HG03108 (cell line): ENCODE measurements at regions not wholly inside any gene's neighbourhood (a gene's known extent, or its start where the extent isn't known, plus 50 kb on each side); places are given as distances from the start of the nearest gene placed in this dataset.
"Not testable (repeated sequence)": the region's sequence is repeated elsewhere in the genome, so short reads cannot be mapped to it uniquely, and the experiment has no call there.

Experiments
- ATAC-seq: cut with Tn5 transposase; IDR thresholded peaks from one replicate; pipeline ENCODE4 v1.9.1; 2021; ENCODE audit warnings: moderate library complexity; ENCODE audit not compliant: unreplicated experiment

DNA sequence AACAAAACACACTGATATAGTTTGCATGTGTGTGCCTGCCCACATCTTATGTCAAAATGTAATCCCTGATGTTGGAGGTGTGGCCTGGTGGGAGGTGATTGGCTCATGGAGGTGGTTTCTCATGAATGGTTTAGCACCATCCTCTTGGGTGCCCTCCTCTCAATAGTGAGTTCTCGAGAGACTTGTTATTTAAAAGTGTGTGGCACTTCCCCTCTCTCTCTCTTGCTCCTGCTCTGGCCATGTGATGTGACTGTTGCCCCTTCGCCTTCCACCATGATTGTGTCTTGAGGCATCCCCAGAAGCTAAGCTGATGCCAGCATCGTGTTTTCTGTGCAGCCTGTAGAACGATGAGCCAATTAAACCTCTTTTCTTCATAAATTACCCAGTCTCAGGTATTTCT, 454.1 kb upstream of the DCN start:
- no peak for ATAC-seq

DNA sequence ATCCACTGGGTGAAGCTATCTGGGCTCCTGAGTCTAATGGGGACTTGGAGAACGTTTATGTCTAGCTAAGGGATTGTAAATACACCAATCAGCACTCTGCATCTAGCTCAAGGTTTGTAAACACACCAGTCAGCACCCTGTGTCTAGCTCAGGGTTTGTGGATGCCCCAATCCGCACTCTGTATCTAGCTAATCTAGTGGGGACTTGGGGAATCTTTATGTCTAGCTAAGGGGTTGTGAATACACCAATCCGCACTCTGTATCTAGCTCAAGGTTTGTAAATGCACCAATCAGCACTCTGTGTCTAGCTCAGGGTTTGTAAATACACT, 451.7 kb upstream of the DCN start:
- ATAC-seq = not testable (repeated sequence)

DNA sequence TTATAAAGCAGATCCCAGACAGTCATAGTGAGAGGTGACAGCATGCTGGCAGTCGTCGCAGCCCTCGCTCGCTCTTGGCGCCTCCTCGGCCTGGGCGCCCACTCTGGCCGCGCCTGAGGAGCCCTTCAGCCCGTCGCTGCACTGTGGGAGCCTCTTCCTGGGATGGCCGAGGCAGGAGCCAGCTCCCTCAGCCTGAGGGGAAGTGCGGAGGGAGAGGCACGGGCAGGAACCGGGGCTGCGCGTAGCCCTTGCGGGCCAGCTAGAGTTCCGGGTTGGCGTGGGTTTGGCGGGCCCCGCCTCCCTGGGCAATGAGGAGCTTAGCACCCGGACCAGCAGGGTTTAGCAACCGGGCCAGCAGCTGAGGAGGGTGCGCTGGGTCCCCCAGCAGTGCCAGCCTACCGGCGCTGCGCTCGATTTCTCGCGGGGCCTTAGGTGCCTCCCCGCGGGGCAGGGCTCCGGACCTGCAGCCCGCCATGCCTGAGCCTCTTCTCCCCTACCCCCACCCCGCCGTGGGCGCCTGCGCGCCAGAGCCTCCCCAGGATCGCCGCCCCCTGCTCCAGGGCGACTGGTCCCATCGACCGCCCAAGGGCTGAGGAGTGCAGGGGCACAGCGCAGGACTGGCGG, 451.2 kb upstream of the DCN start:
- ATAC-seq = no peak

DNA sequence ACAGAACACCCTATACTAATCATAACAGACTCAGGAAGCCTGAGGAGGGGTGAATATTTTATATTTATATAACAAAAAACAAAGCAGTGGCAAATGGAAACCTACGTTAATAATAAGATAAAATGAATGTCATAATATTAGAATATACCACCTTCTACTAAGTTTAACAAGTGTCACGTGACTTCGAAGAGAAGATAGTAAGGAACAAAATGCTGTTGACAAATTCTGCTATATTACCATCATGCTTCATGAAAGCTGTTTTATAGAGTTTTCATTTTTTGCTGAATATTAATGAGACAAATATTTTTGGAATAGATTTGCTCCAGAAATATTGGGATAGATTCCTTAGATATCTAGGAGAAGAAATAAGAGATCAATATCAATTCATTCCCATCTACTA, 450.6 kb upstream of the DCN start:
- no peak for ATAC-seq

GRCh38 chr12:91632042-91632786, 449.6 kb upstream of the DCN start:
- ATAC-seq = no peak

DNA sequence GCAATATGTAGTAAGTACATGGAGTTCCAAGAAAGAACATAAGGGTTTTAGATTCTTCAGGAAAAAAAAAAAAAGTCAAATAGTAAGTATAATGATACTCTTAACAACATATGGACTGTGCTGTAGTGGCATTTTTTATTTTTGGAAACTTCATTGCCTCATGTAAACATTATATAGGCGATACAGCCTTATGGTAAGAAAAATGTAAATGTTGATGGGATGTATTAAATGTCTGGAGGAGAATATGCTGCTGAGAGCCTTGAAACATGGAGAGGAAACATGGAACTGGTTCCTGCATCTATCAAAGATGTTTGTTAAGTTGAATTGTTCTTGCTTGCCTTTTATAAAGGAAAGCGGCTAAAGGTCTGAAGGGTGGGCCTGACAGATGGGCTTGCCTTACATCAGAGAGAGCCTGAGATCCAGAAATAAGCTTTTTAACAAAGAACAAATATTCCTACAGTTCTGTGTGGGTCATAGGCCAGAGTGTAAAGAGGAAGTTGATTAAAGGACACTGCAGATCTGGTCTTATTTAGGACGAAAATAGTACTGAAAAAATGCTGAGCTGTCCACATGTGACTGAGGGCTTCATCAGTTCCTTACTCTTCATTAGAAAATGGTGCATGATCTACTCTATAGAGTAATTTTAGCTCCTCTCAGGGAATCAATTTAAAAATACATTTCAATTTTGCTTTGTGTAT, 448.1 kb upstream of the DCN start:
- no peak for ATAC-seq

GRCh38 chr12:91630083-91630482, 447.5 kb upstream of the DCN start:
- ATAC-seq = no peak

GRCh38 chr12:91629440-91629839, 446.8 kb upstream of the DCN start:
- no peak for ATAC-seq

DNA sequence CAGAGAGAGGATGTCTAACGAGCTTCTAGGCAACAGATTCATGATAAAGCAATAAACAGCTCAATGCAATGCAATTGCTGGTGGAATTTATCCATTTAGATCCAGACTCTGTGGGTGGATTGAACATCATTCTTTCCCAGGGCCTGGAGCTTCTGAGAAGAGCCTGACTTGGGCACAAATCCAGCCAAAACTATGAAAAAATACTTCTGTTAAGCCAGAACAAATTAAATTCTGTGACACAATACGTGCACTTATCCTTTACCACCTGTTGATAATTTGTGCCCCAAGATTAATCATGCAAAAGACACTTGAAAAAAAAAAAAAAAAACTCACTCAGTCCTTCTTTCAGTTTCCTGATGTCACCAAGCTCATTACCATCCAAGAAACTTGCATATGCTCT, 446.0 kb upstream of the DCN start:
- ATAC-seq = no peak

DNA sequence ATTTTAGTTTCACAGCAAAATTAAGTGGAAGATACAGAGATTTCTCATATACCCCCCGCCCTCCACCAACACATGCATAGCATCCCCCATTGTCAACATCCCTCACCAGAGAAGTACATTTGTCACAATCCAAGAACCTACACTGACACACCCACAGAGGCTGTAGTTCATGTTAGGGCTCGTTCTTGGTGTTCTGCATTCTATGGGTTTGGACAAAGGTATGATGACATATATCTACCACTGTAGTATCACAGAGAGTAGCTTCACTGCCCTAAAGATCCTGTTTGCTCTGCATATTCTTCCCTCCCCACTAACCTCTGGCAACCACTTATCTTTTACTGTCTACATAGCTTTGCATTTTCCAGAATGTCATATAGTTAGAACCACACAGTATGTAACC, 444.6 kb upstream of the DCN start:
- no peak for ATAC-seq

DNA sequence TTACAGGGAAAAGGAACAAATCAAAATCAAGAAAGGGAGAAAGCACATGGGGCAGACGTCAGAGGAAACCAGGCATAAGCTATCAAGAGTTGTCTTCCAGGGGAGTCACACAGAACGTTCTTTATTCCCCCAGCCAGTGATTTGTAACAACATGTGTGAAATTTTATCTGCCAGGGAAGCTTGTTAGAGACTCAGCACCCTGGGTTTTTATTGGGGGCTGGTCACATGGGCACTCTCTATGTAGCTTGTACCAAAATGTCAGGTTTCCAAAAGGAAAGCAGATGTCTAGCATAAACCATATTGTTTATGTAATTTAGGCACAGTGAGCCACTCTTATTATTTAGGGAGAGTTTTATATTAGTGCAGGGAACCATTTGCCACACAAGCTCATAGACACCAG, 440.4 kb upstream of the DCN start:
- no peak for ATAC-seq

- ATAC-seq = no peak
Observed at GRCh38 chr12:91622037-91622436, 439.4 kb upstream of the DCN start.

GRCh38 chr12:91620992-91621391, 438.4 kb upstream of the DCN start:
- ATAC-seq = no peak

GRCh38 chr12:91620422-91620821, 437.8 kb upstream of the DCN start:
- ATAC-seq = no peak

GRCh38 chr12:91618281-91618680, 435.7 kb upstream of the DCN start:
- ATAC-seq = no peak

DNA sequence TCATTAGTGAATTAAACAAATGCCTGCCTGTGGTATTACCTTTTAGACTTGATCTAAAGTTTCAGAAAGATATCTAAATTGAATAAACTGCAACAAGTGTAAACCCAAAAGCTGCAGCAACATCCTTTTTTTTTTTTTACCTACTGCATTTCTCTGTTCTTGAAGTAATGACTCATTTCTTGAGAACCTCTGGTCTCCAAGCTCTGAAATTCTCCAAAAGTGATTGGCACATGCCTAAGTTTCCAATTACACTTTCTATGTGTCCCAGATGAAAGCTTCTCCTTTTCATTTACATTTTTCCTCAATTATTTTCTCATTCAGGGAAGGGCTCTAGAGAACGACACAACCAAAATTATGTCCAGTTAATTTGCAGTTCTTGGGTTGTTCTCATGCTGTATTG, 435.2 kb upstream of the DCN start:
- no peak for ATAC-seq

- ATAC-seq = no peak
Observed at GRCh38 chr12:91616416-91616815, 433.8 kb upstream of the DCN start.

- no peak for ATAC-seq
Observed at GRCh38 chr12:91613223-91613779, 430.7 kb upstream of the DCN start.

GRCh38 chr12:91610561-91610960, 427.9 kb upstream of the DCN start:
- ATAC-seq = no peak

GRCh38 chr12:91609283-91609682, 426.7 kb upstream of the DCN start:
- no peak for ATAC-seq

- no peak for ATAC-seq
Observed at GRCh38 chr12:91608542-91608941, 425.9 kb upstream of the DCN start.
